DOHH2 (cell line): ENCODE measurements at regions not wholly inside any gene's neighbourhood (a gene's known extent, or its start where the extent isn't known, plus 50 kb on each side); places are given as distances from the start of the nearest gene placed in this dataset.

ENCODE experiments used
- H3F3A ChIP-seq: fragments of 200-600 bp; sonication (generic), shearing (Covaris generic); 2 replicates; pipeline ENCODE4 v1.6.0; 2016; ENCODE audit warnings: antibody characterized with exemption, mild to moderate bottlenecking; ENCODE audit not compliant: control insufficient read depth, insufficient read depth
- H3K27ac ChIP-seq: fragments of 200-600 bp; sonication (generic); 2 replicates; pipeline ENCODE4 v1.5.1; 2014; ENCODE audit warnings: low read depth, mild to moderate bottlenecking, low read length, moderate library complexity
- H3K27me3 ChIP-seq: fragments of 200-600 bp; sonication (generic); 2 replicates; pipeline ENCODE4 v1.6.1; 2014; ENCODE audit warnings: mild to moderate bottlenecking, low read length, mixed read lengths; ENCODE audit not compliant: control insufficient read depth
- H3K36me3 ChIP-seq: fragments of 200-600 bp; sonication (generic); 2 replicates; pipeline ENCODE4 v1.6.1; 2014; ENCODE audit warnings: mild to moderate bottlenecking, low read length, moderate library complexity, mixed read lengths; ENCODE audit not compliant: control insufficient read depth
- H3K4me1 ChIP-seq: fragments of 200-600 bp; sonication (generic); 2 replicates; pipeline ENCODE4 v1.6.1; 2014; ENCODE audit warnings: mild to moderate bottlenecking, low read length, mixed read lengths; ENCODE audit not compliant: control insufficient read depth
- H3K4me2 ChIP-seq: fragments of 200-600 bp; sonication (generic); 2 replicates; pipeline ENCODE4 v1.6.0; 2014; ENCODE audit warnings: mild to moderate bottlenecking, low read length, moderate library complexity
- H3K4me3 ChIP-seq: fragments of 200-600 bp; sonication (generic); 2 replicates; pipeline ENCODE4 v1.5.1; 2014; ENCODE audit warnings: mild to moderate bottlenecking, low read length, mixed read lengths
- H3K79me2 ChIP-seq: fragments of 200-600 bp; sonication (generic); 2 replicates; pipeline ENCODE4 v1.6.1; 2014; ENCODE audit warnings: mild to moderate bottlenecking, low read length, mixed read lengths; ENCODE audit not compliant: control insufficient read depth
- H3K9me2 ChIP-seq: fragments of 200-600 bp; sonication (generic); replicated peaks from 2 replicates; pipeline ENCODE4 v1.6.1; 2014; ENCODE audit warnings: mild to moderate bottlenecking, low read length, mixed read lengths; ENCODE audit not compliant: control insufficient read depth
- H3K9me3 ChIP-seq: fragments of 200-600 bp; sonication (generic); 2 replicates; pipeline ENCODE4 v1.6.1; 2014; ENCODE audit warnings: antibody characterized with exemption, low read length, mixed read lengths; ENCODE audit not compliant: control insufficient read depth, insufficient read depth
- H4K20me1 ChIP-seq: fragments of 200-600 bp; sonication (generic); 2 replicates; pipeline ENCODE4 v1.6.0; 2014; ENCODE audit warnings: low read depth, mild to moderate bottlenecking, antibody characterized with exemption, low read length, moderate library complexity; ENCODE audit not compliant: control insufficient read depth, insufficient read depth
- CTCF ChIP-seq: fragments of 200-600 bp; sonication (generic); IDR thresholded peaks from one replicate; pipeline ENCODE4 v1.5.1; 2014; ENCODE audit warnings: antibody characterized with exemption, mild to moderate bottlenecking, low read depth, low read length; ENCODE audit not compliant: poor library complexity, severe bottlenecking
- EZH2phosphoT487 ChIP-seq: fragments of 200-600 bp; sonication (generic); IDR thresholded peaks from 2 replicates; pipeline ENCODE4 v1.6.1; 2017; ENCODE audit warnings: borderline replicate concordance, mild to moderate bottlenecking, antibody characterized with exemption, low read length, moderate library complexity, mixed read lengths

- H4K20me1 ChIP-seq = no peaks in the 10 kb centered on the region
- H3K4me3 ChIP-seq = no peak overlapping the region
- H3K4me1 ChIP-seq = no peaks in the 10 kb centered on the region
- no peak overlapping the region for H3K4me2 ChIP-seq
- H3K27me3 ChIP-seq = no peaks in the 10 kb centered on the region
- H3K27ac ChIP-seq = no peak overlapping the region
- H3K36me3 ChIP-seq = no peaks in the 10 kb centered on the region
- no peaks in the 10 kb centered on the region for H3K79me2 ChIP-seq
- no peaks in the 10 kb centered on the region for H3K9me2 ChIP-seq
- no peaks in the 10 kb centered on the region for H3F3A ChIP-seq
- no peaks in the 10 kb centered on the region for H3K9me3 ChIP-seq
- no peak for TF ChIP-seq EZH2phosphoT487
- TF ChIP-seq CTCF = no peak
These were observed 212.7 kb downstream of the SOX3 start for GRCh38 chrX:140292188-140292587.

GRCh38 chrX:140274811-140275525, 229.9 kb downstream of the SOX3 start:
- Histone ChIP-seq H3K4me3 (no peak overlapping the region), H4K20me1 (no peaks in the 10 kb centered on the region), H3K36me3 (no peaks in the 10 kb centered on the region), H3F3A (no peaks in the 10 kb centered on the region), H3K4me1 (no peaks in the 10 kb centered on the region), H3K79me2 (no peaks in the 10 kb centered on the region), H3K9me3 (no peaks in the 10 kb centered on the region), H3K27me3 (no peaks in the 10 kb centered on the region), H3K9me2 (no peaks in the 10 kb centered on the region), H3K4me2 (no peak overlapping the region), H3K27ac (no peak overlapping the region)
- no peak for TF ChIP-seq CTCF
- no peak for TF ChIP-seq EZH2phosphoT487

- Histone ChIP-seq H3K36me3 (no peaks in the 10 kb centered on the region), H3K79me2 (no peaks in the 10 kb centered on the region), H3K4me1 (no peaks in the 10 kb centered on the region), H3F3A (no peaks in the 10 kb centered on the region), H4K20me1 (no peaks in the 10 kb centered on the region), H3K4me2 (no peak overlapping the region), H3K27ac (no peak overlapping the region), H3K4me3 (no peak overlapping the region), H3K9me2 (no peaks in the 10 kb centered on the region), H3K9me3 (no peaks in the 10 kb centered on the region), H3K27me3 (no peaks in the 10 kb centered on the region)
- no peak for TF ChIP-seq CTCF
- TF ChIP-seq EZH2phosphoT487 = no peak
These were observed 230.9 kb downstream of the SOX3 start for GRCh38 chrX:140273921-140274320.
